ENCODE measurements at regions not wholly inside any gene's neighbourhood (a gene's known extent, or its start where the extent isn't known, plus 50 kb on each side); places are given as distances from the start of the nearest gene placed in this dataset.

GRCh38 chr13:54445865-54446264 is 1417.3 kb downstream of the OLFM4 start:
- Histone ChIP-seq H3K4me3 (ENCODE audit: low read depth, low read length) (no peak overlapping the region), H3K27ac (ENCODE audit: low read depth, low read length) (no peak overlapping the region), H3K27me3 (ENCODE audit: control insufficient read depth, insufficient read depth, low read length) (no peaks in the 10 kb centered on the region), H3K9me3 (ENCODE audit: control insufficient read depth, insufficient read depth, low read length) (peaks cover 7% of the 10 kb centered on the region; the same call in 1 of the 2 replicates)
- CTCF ChIA-PET = no interaction called here
- POLR2A ChIA-PET = no interaction called here
- DNase-seq (ENCODE audit: low read depth, low spot score) = no peak
- TF ChIP-seq CTCF (IDR thresholded peaks at IDR 0.05; ENCODE audit: low read depth, low read length) = no peak

GRCh38 chr13:54449922-54450321 is 1421.3 kb downstream of the OLFM4 start:
- ChIA-PET POLR2A (no interaction called here), CTCF (no interaction called here)
- Histone ChIP-seq H3K9me3 (ENCODE audit: control insufficient read depth, insufficient read depth, low read length) (peaks cover 16% of the 10 kb centered on the region; the same call in 1 of the 2 replicates), H3K4me3 (ENCODE audit: low read depth, low read length) (no peak overlapping the region), H3K27me3 (ENCODE audit: control insufficient read depth, insufficient read depth, low read length) (no peaks in the 10 kb centered on the region), H3K27ac (ENCODE audit: low read depth, low read length) (no peak overlapping the region)
- no peak for TF ChIP-seq CTCF (IDR thresholded peaks at IDR 0.05; ENCODE audit: low read depth, low read length)
- no peak for DNase-seq (ENCODE audit: low read depth, low spot score)

GRCh38 chr13:54484166-54484565 is 1455.6 kb downstream of the OLFM4 start:
- no peaks in the 10 kb centered on the region for H3K27me3 ChIP-seq (ENCODE audit: control insufficient read depth, insufficient read depth, low read length)
- ChIA-PET POLR2A (no interaction called here), CTCF (no interaction called here)
- no peak for TF ChIP-seq CTCF (IDR thresholded peaks at IDR 0.05; ENCODE audit: low read depth, low read length)
- peaks cover 13% of the 10 kb centered on the region; the same call in 1 of the 2 replicates for H3K9me3 ChIP-seq (ENCODE audit: control insufficient read depth, insufficient read depth, low read length)
- no peak overlapping the region for H3K4me3 ChIP-seq (ENCODE audit: low read depth, low read length)
- no peak overlapping the region for H3K27ac ChIP-seq (ENCODE audit: low read depth, low read length)
- no peak for DNase-seq (ENCODE audit: low read depth, low spot score)

- Histone ChIP-seq H3K27me3 (ENCODE audit: control insufficient read depth, insufficient read depth, low read length) (no peaks in the 10 kb centered on the region), H3K4me3 (ENCODE audit: low read depth, low read length) (no peak overlapping the region), H3K27ac (ENCODE audit: low read depth, low read length) (no peak overlapping the region), H3K9me3 (ENCODE audit: control insufficient read depth, insufficient read depth, low read length) (peaks cover 13% of the 10 kb centered on the region; the same call in 1 of the 2 replicates)
- no peak for DNase-seq (ENCODE audit: low read depth, low spot score)
- ChIA-PET POLR2A (no interaction called here), CTCF (no interaction called here)
- no peak for TF ChIP-seq CTCF (IDR thresholded peaks at IDR 0.05; ENCODE audit: low read depth, low read length)
These were observed 1458.0 kb downstream of the OLFM4 start for GRCh38 chr13:54486421-54487166.

- no peak for DNase-seq (ENCODE audit: low read depth, low spot score)
- POLR2A ChIA-PET = no interaction called here
- Histone ChIP-seq H3K9me3 (ENCODE audit: control insufficient read depth, insufficient read depth, low read length) (peaks cover 13% of the 10 kb centered on the region; the same call in 1 of the 2 replicates), H3K27ac (ENCODE audit: low read depth, low read length) (no peak overlapping the region), H3K27me3 (ENCODE audit: control insufficient read depth, insufficient read depth, low read length) (no peaks in the 10 kb centered on the region), H3K4me3 (ENCODE audit: low read depth, low read length) (no peak overlapping the region)
- TF ChIP-seq CTCF (IDR thresholded peaks at IDR 0.05; ENCODE audit: low read depth, low read length) = no peak
- CTCF ChIA-PET = no interaction called here
These were observed 1460.7 kb downstream of the OLFM4 start for GRCh38 chr13:54489359-54489758.

All from AG04450 (cell line).